ENCODE measurements at regions not wholly inside any gene's neighbourhood (a gene's known extent, or its start where the extent isn't known, plus 50 kb on each side); places are given as distances from the start of the nearest gene placed in this dataset.

DNA sequence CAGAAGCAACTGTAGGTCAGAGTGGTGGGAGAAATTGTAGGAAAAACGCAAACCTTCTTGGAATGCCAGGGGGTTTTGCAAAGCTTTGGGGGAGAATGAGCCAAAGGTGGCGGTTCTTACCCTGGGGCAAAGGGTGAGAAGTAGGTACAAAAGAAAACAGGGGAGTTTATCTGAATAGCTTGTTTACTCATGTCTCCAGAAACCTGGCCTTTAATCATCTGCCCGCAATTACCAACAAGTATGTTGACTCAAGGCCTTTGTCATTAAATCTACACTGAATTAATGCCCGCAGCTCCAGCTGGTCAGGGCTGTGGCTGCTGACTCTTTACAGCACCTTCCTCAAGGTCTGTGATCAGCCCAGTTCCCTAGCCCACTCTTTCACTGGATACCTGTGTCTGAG is 320.1 kb downstream of the CBLN1 start:
- TF ChIP-seq YY1 (IDR thresholded peaks at IDR 0.05; ENCODE audit: low read depth) (no peak), SIN3A (IDR thresholded peaks at IDR 0.05; ENCODE audit: borderline replicate concordance, low read depth, low read length) (no peak), TCF12 (IDR thresholded peaks at IDR 0.05) (no peak), EP300 (IDR thresholded peaks at IDR 0.05; ENCODE audit: borderline replicate concordance in 1 of 2, low read depth in 1 of 2, low read length in 1 of 2) (no peak), SMC3 (IDR thresholded peaks at IDR 0.05; ENCODE audit: low read depth, low read length) (no peak), POLR2AphosphoS5 (IDR thresholded peaks at IDR 0.05; ENCODE audit: low read depth, low read length) (no peak)
- TF ChIP-seq, protein P1, sequence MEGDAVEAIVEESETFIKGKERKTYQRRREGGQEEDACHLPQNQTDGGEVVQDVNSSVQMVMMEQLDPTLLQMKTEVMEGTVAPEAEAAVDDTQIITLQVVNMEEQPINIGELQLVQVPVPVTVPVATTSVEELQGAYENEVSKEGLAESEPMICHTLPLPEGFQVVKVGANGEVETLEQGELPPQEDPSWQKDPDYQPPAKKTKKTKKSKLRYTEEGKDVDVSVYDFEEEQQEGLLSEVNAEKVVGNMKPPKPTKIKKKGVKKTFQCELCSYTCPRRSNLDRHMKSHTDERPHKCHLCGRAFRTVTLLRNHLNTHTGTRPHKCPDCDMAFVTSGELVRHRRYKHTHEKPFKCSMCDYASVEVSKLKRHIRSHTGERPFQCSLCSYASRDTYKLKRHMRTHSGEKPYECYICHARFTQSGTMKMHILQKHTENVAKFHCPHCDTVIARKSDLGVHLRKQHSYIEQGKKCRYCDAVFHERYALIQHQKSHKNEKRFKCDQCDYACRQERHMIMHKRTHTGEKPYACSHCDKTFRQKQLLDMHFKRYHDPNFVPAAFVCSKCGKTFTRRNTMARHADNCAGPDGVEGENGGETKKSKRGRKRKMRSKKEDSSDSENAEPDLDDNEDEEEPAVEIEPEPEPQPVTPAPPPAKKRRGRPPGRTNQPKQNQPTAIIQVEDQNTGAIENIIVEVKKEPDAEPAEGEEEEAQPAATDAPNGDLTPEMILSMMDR (IDR thresholded peaks at IDR 0.05), result no peak
